ENCODE measurements at regions not wholly inside any gene's neighbourhood (a gene's known extent, or its start where the extent isn't known, plus 50 kb on each side); places are given as distances from the start of the nearest gene placed in this dataset.

DNA sequence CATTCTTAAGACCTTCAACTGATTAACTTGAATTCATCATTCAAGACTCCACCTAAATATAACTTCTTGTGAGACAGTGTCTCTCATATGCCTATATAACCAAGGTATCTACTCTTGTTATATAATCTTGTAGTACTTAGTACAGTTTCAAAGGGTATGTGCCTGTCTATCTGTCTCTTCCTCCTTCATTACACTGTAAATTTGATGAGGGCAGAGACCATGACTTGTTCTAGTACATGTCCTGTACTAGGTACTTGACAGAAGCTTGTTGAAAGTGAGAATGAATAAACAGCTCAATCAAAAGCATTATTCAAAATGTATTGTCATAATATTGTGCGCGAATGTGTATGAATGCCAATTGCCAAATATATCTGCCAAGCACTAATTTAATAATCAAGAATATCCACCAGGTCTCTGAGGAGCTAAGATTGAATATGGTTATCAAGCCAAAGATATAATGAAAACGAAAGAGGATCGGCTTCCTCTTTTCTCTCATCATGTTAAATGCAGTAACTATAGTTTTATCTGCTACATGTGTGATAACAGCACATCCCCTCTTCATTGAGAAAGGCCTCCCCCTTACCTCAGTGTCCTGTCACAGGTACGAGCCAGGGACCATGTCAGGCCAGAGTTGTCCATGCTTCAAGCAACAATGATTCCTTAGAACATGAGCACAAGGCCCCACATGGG, 117.3 kb downstream of the UCHL5 start:
- WGBS (ENCODE audit: insufficient coverage, low coverage, missing lambda C conversion rate), result 20% methylated on average over 5 of the region's 5 CpGs
- POLR2A ChIA-PET, result interaction anchor here (0.6 kb wide), 1 partner anchor 317 kb away, joined by 3 read pairs; no protein-coding TSS in a partner anchor

More for the DNA sequence above, 117.3 kb downstream of the UCHL5 start:
- no peak overlapping the region for H3K4me2 ChIP-seq (ENCODE audit: insufficient read depth, low read length)
- H3K79me2 ChIP-seq (ENCODE audit: control insufficient read depth, insufficient read depth, low read length), result no peaks in the 10 kb centered on the region
- intact Hi-C loops (cut with micrococcal nuclease) (no loop called here), in situ Hi-C loops (cut with MboI) (no loop called here)
- no peak for DNase-seq (ENCODE audit: extremely low read depth in 1 of 4, low spot score in 3 of 4)
- H3K4me1 ChIP-seq (replicated peaks in 1 of 2; ENCODE audit: control insufficient read depth in 2 of 2, insufficient read depth in 2 of 2, low read length in 2 of 2), result no peaks in the 10 kb centered on the region
- H3K9me1 ChIP-seq (ENCODE audit: control insufficient read depth, insufficient read depth, low read length), result no peaks in the 10 kb centered on the region
- no peak overlapping the region for H3K4me3 ChIP-seq
- H2AFZ ChIP-seq (ENCODE audit: low read depth, low read length), result no peak overlapping the region
- H4K20me1 ChIP-seq (replicated peaks; ENCODE audit: control insufficient read depth, insufficient read depth, low read length), result no peaks in the 10 kb centered on the region
- TF ChIP-seq SPI1 (IDR thresholded peaks at IDR 0.05; ENCODE audit: borderline replicate concordance, low read depth, low read length), result 0 out of 2 replicates have a peak, but pooled peaks have one; percentile 24
- TF ChIP-seq ZNF395 (CRISPR knock-in tag; IDR thresholded peaks at IDR 0.05), result no peak
- no peaks in the 10 kb centered on the region for H3K36me3 ChIP-seq (ENCODE audit: control insufficient read depth, insufficient read depth, low read length)
- no TSS peak for BruUV-seq (replicated peaks)
- H3K9ac ChIP-seq (ENCODE audit: insufficient read depth in 1 of 2, low read depth in 2 of 2, low read length in 2 of 2), result no peak overlapping the region
- CTCF ChIA-PET (ENCODE audit: low intra/inter-chr PET ratio), result no interaction called here
- no peak for FAIRE-seq
- peak; percentile 18; the same call in 1 of the 3 replicates for ATAC-seq
- H3K27me3 ChIP-seq (ENCODE audit: control insufficient read depth in 2 of 2, insufficient read depth in 2 of 2, low read length in 2 of 2), result no peaks in the 10 kb centered on the region
- H3K27ac ChIP-seq (ENCODE audit: extremely low read depth, low read depth, low read length), result no peak overlapping the region
- H3K9me3 ChIP-seq (replicated peaks; ENCODE audit: control insufficient read depth, insufficient read depth, low read depth, low read length), result no peaks in the 10 kb centered on the region

All from K562 (cell line).